Calu3 (cell line): ENCODE measurements at regions not wholly inside any gene's neighbourhood (a gene's known extent, or its start where the extent isn't known, plus 50 kb on each side); places are given as distances from the start of the nearest gene placed in this dataset.
"Not testable (repeated sequence)": the region's sequence is repeated elsewhere in the genome, so short reads cannot be mapped to it uniquely, and the experiment has no call there.

Source experiments
- BruUV-seq: library from RNA; stranded (reverse); fragments of 400-500 nt; replicated peaks from 2 replicates; lab custom pipeline; 2021; lab: Mats Ljungman, UMichigan
- CTCF ChIA-PET: fragments of 300-600 bp; sonication (Branson Sonifier 250); formaldehyde crosslinking; loops from one replicate; lab custom pipeline; 2022; ENCODE audit warnings: antibody characterized with exemption; lab: Charles Lee
- DNase-seq: peaks from one replicate; pipeline ENCODE4 v3.0.0; 2022
- H3K27ac Mint-ChIP-seq: one replicate; pipeline ENCODE4 v1.8.0; 2022; ENCODE audit warnings: mixed read lengths; ENCODE audit not compliant: unreplicated experiment
- H3K27me3 Mint-ChIP-seq: one replicate; pipeline ENCODE4 v1.8.0; 2022; ENCODE audit warnings: mixed read lengths; ENCODE audit not compliant: unreplicated experiment
- H3K36me3 Mint-ChIP-seq: one replicate; pipeline ENCODE4 v1.8.0; 2022; ENCODE audit warnings: mild to moderate bottlenecking, moderate library complexity, mixed read lengths; ENCODE audit not compliant: insufficient read depth, unreplicated experiment
- H3K4me1 Mint-ChIP-seq: one replicate; pipeline ENCODE4 v1.8.0; 2022; ENCODE audit warnings: mild to moderate bottlenecking, low read depth, mixed read lengths; ENCODE audit not compliant: unreplicated experiment
- H3K4me3 Mint-ChIP-seq: one replicate; pipeline ENCODE4 v1.8.0; 2022; ENCODE audit warnings: mild to moderate bottlenecking, low read depth, moderate library complexity, mixed read lengths; ENCODE audit not compliant: unreplicated experiment
- H3K9me3 Mint-ChIP-seq: one replicate; pipeline ENCODE4 v1.8.0; 2022; ENCODE audit warnings: low read depth, mixed read lengths; ENCODE audit not compliant: unreplicated experiment
- intact Hi-C: fragments of 100-400 bp; cut with micrococcal nuclease; formaldehyde crosslinking; loops from one replicate; pipeline ENCODE4 v1.10.0; 2022; ENCODE audit not compliant: unreplicated experiment
- TF ChIP-seq, protein P1 (sequence below): fragments of 200-600 bp; IDR thresholded peaks from one replicate; pipeline ENCODE4 v1.8.0; 2022; ENCODE audit warnings: antibody characterized with exemption; ENCODE audit not compliant: unreplicated experiment

DNA sequence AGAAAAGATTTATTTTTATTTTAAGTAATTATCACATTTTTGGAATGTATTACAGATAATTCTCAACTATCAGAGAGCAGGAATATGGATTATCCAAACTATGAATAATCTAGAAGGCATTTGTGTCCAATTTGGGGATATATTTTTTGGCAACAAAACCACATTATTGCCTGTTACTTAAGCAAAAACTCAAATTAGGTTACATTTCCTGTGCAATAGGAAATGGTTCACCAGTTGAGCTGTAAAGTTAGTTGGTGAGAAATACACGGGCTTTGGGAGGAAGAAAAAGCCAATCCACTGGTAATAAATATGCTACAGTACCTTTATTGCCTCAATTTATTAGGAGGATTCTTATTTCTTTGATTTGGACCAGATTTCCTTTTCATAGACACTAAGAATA, 1075.2 kb downstream of the PCDH9 start:
- Mint-ChIP-seq H3K27me3 (no peaks in the 10 kb centered on the region), H3K36me3 (no peaks in the 10 kb centered on the region), H3K27ac (no peak overlapping the region), H3K4me3 (no peak overlapping the region), H3K9me3 (peaks cover 3% of the 10 kb centered on the region), H3K4me1 (no peaks in the 10 kb centered on the region)
- intact Hi-C loops = no loop called here
- CTCF ChIA-PET = interaction anchor here (0.7 kb wide), 1 partner anchor 10 kb away, joined by 3 read pairs; no protein-coding TSS in a partner anchor
- DNase-seq = no peak
- BruUV-seq = no TSS peak
- TF ChIP-seq, protein P1, sequence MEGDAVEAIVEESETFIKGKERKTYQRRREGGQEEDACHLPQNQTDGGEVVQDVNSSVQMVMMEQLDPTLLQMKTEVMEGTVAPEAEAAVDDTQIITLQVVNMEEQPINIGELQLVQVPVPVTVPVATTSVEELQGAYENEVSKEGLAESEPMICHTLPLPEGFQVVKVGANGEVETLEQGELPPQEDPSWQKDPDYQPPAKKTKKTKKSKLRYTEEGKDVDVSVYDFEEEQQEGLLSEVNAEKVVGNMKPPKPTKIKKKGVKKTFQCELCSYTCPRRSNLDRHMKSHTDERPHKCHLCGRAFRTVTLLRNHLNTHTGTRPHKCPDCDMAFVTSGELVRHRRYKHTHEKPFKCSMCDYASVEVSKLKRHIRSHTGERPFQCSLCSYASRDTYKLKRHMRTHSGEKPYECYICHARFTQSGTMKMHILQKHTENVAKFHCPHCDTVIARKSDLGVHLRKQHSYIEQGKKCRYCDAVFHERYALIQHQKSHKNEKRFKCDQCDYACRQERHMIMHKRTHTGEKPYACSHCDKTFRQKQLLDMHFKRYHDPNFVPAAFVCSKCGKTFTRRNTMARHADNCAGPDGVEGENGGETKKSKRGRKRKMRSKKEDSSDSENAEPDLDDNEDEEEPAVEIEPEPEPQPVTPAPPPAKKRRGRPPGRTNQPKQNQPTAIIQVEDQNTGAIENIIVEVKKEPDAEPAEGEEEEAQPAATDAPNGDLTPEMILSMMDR = no peak

DNA sequence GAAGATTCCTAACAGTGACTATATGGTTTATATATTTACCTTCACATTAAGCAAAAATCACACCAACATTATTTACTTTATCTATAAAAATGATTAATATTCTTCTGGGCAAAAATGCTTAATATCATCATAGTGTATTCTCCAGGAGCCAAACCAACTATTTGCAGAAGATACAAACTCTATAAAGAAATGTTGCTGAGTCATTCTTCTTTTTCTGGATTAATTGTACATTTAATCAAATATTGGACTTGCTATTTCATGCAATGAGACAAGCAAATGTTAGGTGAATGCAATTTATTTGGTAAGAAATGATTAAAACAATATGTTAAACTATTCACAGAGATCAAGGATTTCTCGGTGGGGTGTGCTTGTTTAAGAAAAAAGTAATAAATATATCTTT, 1075.8 kb downstream of the PCDH9 start:
- no TSS peak for BruUV-seq
- no peak overlapping the region for H3K4me3 Mint-ChIP-seq
- H3K36me3 Mint-ChIP-seq = no peaks in the 10 kb centered on the region
- H3K4me1 Mint-ChIP-seq = no peaks in the 10 kb centered on the region
- H3K27ac Mint-ChIP-seq = no peak overlapping the region
- intact Hi-C loops = no loop called here
- peaks cover 3% of the 10 kb centered on the region for H3K9me3 Mint-ChIP-seq
- TF ChIP-seq, protein P1 = no peak
- H3K27me3 Mint-ChIP-seq = no peaks in the 10 kb centered on the region
- DNase-seq = no peak
- CTCF ChIA-PET = no interaction called here

DNA sequence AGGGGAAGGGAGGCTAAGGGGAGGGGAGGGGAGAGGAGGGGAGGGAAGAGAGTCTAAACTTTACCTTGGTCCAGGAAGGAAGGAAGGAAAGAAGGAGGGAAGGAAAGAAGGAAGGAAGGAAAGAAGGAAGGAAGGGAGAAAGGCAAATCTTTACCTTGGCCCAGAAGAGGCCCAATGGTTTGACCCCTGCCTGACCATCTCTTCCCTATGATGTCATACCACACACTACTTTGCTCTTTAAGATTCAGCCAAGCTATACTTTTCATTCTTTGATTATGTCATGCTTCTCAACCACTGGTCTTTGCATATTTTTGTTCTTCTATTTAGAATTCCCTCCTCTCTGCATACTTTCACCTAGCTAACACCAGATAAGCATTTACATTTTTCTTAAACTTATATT, 1077.5 kb downstream of the PCDH9 start:
- no TSS peak for BruUV-seq
- DNase-seq = no peak
- H3K36me3 Mint-ChIP-seq = no peaks in the 10 kb centered on the region
- H3K27ac Mint-ChIP-seq = no peak overlapping the region
- no peaks in the 10 kb centered on the region for H3K27me3 Mint-ChIP-seq
- intact Hi-C loops = no loop called here
- H3K4me3 Mint-ChIP-seq = no peak overlapping the region
- no peaks in the 10 kb centered on the region for H3K4me1 Mint-ChIP-seq
- TF ChIP-seq, protein P1 = no peak
- CTCF ChIA-PET = no interaction called here
- H3K9me3 Mint-ChIP-seq = peaks cover 3% of the 10 kb centered on the region

DNA sequence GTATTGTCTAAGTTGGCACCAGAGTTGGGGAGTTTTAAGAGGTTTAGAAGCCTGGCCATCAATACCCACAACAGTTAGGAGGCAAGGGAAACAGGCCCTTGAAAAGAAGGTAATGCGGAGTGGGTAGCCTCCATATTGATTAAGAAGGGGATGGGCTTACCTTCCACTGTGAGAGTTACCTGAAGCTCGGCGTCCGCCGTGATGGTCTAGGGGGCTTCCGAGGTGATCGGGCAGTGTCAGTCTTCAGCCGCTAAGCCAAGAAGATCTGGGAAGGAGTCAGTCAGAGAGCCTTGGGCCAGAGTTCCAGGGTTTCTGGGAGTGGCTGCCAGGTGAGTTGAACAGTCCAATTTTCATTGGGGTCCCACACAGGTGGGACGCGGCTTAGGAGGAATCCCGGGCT, 1085.8 kb downstream of the PCDH9 start:
- H3K27me3 Mint-ChIP-seq, DNase-seq, H3K4me3 Mint-ChIP-seq, H3K27ac Mint-ChIP-seq, H3K4me1 Mint-ChIP-seq, intact Hi-C loops, H3K9me3 Mint-ChIP-seq, H3K36me3 Mint-ChIP-seq, CTCF ChIA-PET, BruUV-seq: not testable (repeated sequence)

DNA sequence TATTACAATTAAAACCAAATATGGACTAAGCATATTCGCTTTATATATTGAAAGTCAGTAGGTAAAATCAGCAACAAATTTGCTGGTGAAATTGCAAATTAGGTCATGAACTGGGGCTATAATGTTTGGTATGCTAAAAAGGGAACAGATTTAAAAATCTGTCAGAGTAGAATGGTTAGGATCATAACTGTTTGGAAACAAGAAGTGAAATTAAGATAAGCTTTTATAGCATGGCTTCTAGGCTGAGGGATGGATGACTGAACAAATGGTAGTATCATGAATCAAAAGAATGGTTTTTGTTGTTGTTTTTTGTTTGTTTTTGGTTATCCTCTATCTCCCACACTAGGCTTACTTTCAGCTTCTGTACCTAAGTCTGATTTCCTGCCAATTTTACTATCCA, 1090.4 kb downstream of the PCDH9 start:
- H3K9me3 Mint-ChIP-seq = peaks cover 3% of the 10 kb centered on the region
- no peaks in the 10 kb centered on the region for H3K27me3 Mint-ChIP-seq
- no peaks in the 10 kb centered on the region for H3K4me1 Mint-ChIP-seq
- CTCF ChIA-PET = no interaction called here
- intact Hi-C loops = no loop called here
- H3K27ac Mint-ChIP-seq = no peak overlapping the region
- DNase-seq = no peak
- TF ChIP-seq, protein P1 = no peak
- no TSS peak for BruUV-seq
- H3K4me3 Mint-ChIP-seq = no peak overlapping the region
- H3K36me3 Mint-ChIP-seq = no peaks in the 10 kb centered on the region
